HG03439 (cell line): ENCODE measurements at regions not wholly inside any gene's neighbourhood (a gene's known extent, or its start where the extent isn't known, plus 50 kb on each side); places are given as distances from the start of the nearest gene placed in this dataset.

Experiments used
- ATAC-seq: cut with Tn5 transposase; IDR thresholded peaks from one replicate; pipeline ENCODE4 v1.9.1; 2021; ENCODE audit warnings: mild to moderate bottlenecking, moderate library complexity; ENCODE audit not compliant: unreplicated experiment

DNA sequence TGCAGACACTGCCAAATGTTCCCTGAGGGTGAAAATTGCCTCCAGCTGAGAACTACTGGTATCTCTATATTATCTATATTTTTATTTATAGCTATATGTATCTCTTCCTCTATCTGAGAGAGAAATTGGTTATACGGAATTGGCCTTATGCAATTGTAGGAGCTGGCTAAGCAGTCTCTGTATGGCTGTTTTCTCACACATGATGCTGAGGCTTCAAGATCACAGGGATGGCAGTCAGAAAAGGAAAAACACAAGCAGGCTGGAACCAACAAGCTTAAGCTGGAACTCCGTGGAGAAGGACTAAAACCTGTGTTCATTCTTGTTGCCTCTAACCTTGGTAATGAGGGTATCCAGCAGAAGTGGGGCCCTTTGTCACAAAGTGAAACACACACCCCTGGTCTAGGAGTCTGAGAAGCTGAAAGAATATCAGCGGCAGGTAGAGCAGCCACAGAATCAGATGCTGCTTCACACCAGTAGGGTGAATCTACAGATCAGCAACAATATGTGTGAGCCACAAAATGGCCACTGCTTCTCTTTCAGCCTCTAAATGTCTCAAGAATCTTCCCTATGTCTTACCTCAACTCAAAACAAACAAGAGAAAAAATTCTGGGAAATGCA is 166.5 kb upstream of the PPP1R2C start:
- ATAC-seq = no peak

DNA sequence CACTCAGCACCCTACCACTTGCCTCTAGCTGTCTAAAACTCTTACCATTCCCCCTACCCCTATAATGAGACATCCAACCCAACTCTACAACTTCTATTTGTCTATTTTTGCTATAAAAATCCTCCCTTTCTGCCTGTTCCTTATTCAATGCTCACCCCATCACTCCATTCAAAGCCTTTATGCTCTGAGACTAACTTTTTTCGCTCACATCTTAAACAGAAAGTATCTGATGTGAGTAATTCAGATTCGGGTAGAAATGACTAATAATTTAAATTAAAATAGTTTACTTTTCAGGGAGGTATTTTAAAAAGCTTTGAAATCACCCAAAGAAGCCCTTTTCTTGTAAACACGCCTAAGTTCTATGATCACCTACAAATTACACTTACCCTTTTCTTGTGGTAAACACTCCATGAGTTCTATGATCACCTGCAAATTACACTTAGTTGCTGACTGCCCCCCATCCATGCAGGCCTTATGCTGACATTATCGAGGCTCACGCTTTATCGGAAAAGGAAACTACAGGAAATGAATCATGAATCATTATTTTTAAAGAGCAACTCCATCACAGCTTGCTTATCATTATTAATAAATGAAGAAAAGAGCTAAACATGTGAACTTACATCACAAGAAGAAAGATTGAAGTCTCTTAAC is 168.7 kb upstream of the PPP1R2C start:
- no peak for ATAC-seq

DNA sequence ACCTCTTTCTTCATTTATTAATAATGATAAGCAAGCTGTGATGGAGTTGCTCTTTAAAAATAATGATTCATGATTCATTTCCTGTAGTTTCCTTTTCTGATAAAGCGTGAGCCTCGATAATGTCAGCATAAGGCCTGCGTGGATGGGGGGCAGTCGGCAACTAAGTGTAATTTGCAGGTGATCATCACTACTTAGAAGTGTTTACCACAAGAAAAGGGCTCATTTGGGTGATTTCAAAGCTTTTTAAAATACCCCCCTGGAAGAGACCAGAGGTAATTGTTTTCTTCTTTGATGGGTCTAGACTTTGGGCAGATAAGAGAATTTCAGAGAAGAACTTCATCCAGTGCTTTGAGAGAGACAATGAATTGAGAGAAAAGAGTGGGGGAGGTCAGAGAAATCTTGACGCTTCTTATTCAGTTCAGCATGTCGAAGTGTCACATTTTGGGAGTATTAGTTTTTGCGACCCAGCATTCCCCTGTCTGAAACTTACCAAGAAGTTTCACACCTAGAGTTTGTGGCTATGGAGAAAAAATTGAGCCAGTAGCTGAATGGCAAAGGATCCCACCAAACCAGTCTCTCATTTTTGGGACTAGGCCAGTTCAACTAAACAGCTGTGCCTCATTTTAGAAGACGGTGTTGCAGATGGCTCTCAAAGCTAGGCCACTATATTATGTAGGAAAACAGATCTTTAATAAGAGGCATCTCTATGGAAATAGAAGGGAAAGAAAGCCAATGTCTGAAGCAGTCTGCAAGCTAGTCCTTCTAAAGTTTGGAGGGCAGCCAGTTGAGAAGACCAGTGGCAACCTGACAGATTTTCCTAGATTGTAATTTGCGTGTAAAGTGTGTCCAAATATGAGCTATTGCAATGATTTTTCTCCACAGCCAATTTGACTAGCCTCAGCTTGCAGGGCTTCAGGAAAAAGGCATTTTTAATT is 171.0 kb upstream of the PPP1R2C start:
- no peak for ATAC-seq

DNA sequence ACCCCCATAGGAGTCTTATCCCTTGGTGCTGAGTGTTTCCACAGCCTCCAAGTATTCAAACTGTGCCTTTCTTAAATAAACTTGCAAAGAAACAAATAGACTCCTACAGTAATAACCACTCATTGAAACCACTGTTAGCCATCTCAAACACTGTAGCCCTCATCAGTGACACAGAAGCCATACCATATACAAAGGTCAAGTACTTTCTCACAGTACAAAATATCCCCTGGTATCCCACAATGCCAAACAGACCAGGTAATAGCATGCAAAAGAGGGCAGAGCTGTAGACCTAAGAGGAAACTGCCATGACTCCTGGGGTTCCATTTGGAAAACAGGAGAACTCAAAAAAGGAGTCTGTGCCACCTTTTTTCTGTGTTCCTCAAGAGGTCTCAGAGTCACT is 173.8 kb upstream of the PPP1R2C start:
- no peak for ATAC-seq

DNA sequence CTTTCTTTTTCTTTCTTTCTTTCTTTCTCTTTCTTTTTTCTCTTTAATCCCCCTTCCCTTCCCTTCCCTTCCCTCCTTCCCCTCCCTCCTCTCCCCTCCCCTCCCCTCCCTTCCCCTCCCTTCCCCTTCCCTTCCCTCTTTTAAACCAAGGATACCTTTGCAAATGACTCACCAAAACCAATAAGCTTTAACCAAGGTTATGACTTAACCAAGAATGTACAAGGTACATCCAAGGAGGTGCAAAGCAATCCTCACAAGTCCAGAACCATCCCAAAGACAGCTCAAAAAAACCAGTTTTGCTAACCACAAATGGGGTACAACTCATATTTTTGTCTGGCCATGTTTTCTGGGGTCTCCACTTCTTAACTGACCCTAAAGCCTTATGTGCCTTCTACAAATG is 174.7 kb upstream of the PPP1R2C start:
- ATAC-seq = no peak

DNA sequence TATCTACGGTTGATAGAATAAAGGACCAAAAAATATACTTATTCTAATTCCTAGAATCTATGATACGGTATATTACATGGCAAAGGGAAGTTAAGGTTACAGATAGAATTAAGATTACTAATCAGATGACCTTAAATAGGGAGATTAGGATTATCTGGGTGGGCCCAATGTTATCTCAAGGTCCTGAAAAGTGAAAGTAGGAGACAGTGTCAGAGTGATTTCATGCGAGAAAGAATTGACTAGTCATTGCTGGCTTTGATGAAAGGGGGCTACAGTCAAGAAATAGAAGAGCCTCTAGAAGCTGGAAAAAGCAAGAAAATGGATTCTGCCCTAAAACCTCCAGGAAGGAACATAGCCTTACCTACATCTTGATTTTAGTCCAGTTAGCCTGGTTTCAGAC is 176.9 kb upstream of the PPP1R2C start:
- no peak for ATAC-seq

DNA sequence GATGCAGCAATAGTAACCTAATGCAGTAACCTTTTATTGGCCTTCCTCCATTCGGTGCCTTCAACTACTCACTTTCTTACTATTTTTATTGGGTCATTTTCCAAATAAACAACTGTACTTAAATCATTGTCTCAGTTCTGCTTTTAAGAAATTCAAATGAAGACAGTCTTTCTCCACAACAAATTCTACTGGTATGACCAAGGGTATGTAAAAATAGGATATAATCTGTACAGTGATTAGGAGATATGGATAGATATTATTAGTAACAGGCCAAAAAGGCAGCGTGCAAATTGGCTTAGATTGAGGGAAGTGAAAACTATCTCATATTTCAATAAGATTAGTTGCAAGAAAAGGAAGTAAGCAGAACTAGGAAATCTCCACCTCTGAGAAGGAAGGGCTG is 177.4 kb upstream of the PPP1R2C start:
- ATAC-seq = peak; percentile 84

DNA sequence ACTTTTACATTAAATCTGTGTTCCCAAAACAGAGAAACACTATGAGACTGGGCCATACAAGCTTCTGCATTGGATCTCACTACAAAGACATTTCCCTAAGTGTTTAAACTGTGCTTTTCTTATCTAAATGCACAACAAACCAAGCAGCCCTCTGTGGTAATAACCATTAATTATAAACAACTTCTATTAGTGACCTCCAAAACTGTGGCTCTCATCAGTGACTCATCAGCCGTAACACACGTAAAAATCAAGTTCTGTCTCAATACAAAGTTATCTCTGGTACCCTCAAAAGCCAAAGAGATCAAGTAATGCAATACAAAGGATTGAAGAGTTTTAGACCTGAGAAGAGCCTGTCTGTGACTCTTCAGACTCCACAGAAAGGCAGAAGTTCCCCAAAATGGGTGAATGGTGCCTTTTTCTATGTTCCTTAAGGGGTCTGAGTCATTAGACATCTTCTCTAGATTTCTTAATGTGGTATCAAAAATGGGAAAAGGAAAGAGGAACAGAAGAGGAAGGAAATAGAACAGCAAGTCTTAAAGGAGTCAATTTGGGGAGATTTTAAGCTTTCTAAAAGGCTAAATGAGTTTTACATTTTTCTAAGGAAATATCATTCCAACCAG is 189.8 kb upstream of the PPP1R2C start:
- ATAC-seq = no peak

DNA sequence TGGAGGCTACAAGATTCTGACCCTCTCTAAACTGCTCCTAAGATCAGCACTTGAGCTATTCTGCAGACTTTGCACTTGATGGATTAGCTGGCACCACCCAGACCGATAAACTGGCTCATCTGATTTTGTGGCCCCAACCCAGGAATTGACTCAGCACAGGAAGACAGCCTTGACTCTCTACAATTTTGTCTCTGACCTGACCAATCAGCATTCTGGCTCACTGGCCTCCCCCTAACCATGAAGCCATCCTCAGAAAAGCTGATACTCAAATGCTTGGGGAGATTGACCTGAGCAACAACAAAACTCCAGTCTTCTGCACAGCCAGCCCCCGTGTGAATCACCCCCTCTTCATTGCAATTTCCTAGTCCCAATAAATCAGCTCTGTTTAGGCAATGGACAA is 195.4 kb upstream of the PPP1R2C start:
- ATAC-seq = no peak

DNA sequence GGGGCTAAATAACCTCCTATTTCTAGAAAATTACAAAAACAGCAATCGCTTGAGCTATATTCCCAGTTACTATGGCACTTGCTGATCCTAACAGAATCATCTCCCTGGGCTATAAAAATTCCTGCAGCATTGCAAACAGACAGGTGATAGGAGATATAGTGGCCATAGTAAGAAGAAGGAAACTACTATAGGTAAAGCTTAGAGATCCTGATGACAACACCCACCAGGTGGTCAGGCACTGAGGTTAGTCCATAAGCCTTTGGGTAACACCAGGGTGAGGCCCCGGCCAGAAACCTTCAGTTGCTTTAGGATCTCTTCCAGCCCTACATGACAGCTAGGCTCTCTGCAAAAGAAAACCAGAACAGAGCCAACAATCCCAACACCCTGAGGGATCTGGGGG is 197.9 kb upstream of the PPP1R2C start:
- ATAC-seq = no peak

DNA sequence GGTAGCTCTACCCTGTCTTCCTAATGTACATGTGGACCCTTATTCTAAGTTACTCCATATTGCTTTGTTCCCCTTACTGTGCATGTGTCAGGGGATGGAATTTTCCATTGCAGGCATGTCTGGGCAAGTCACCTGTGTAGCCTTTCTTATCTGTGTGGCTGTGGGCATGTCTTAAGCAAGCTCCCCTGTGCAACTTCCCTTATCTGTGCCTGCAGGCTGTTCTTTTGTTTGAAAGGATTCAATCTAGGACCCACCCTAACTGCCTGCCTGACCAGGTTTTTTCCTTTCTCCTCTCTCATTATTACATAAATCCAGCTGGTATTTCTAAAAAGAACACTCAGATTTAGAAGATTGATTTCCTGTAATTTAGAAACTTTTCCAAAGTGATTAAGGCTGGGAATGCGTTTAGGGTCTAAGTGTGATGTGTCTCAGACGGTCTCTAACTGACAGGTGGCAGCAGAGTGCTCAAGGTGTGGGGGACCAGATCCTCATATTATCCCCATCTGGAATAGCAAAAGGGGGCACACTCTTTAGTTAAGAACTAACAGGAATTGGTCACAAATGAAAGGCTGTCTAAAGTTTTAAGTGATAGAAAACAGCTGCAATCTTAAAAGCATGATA is 198.9 kb upstream of the PPP1R2C start:
- no peak for ATAC-seq

DNA sequence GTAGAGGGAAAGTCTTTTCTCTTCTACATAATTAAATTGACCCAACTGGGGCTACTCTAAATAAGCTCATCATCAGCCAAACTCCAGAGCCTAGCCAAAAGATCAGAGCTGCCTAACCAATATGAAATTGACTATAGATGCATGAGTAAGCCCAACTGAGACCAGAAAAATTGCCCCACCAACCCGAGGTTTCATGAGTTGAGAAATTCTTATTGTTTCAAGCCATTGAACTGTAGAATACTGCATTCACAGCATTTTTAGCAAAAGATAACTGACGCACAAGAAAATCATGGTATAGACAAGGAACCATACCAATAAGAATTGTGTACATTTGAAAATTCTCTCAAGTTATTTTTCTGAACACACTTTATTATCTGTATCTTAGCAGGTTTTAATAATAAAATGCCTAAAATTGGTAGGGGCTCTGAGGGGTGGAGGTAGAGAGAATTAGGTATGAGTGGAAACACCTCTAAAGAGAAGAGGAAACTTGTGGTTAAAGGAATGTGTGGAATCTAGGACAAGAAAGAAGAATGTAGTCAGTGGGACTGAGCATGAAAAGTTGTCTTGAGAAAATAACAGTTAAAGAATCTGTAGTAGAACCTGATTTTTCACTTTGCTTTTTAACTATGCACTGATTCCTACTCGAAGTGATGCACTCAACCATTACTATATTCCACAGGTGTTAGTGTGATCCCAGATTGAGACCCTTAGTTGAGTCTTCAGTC is 200.9 kb upstream of the PPP1R2C start:
- no peak for ATAC-seq

DNA sequence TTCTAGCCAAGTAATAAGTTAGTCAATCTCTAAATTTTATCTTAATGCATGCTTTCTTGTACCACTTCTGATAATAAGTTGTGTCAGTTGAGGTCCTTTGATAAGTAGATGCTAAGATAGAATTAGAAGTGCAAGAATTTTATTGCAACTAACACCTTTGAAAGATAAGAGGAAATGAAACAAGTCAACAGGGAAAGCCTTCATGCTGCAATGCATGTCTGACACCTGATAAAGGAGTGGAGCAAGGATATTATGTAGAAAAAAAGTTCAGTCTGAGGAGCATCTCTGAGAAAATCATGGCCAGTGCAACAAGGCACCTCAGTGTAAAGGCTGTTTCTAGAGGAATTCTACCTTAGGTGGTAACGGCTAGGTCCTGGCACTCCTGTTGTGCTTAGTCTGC is 210.7 kb upstream of the PPP1R2C start:
- ATAC-seq = no peak

DNA sequence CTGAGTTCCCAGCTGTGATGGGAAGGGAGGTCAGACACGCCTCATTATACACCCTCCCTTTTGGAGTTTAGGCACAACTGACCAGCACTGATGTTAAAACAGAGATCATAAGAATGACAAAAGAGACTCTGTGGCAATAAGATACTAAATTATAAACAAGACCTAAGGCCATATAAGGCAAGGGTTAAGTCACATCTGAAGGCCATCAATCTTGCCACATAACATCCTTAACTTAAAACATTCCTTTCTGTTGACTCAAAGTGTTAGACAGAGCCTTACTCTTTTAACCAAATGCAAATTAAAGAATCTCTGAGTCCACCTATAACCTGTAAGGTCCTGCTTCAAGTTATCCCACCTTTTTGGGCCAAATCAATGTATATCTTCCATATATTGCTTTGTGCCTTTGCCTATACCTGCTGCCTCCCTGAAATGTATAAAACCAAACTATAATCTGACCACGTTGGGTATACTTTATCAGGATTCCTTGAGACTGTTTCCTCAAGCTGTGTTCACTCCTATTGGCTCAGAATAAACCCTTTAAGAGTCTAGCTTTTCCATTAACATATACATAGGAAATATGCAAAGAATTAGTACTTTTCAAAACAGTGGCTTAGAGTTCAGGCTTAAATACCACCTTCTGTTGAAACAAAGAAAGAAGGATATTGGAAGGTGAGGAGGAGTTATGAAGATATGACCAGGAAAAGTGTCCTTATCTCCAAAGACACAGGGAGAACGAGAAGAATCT is 214.4 kb upstream of the PPP1R2C start:
- ATAC-seq = no peak

DNA sequence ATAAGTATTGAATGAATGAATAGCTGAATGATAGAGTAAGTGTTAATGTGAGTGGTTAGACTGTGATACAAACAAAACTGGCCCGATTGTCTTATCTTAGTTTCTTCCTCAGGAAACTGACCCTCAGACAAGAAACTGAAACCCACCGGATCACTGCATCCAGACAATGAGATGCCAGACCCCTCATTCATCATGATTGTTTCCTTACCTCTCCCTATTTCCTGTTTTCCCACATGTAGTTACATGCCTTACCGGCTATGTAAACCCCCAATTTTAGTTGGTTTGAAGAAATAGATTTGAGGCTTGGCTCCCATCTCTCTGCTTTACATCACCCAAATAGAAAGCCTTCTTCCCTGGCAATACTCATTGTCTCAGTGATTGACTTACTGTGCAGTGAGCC is 218.9 kb upstream of the PPP1R2C start:
- ATAC-seq = no peak

DNA sequence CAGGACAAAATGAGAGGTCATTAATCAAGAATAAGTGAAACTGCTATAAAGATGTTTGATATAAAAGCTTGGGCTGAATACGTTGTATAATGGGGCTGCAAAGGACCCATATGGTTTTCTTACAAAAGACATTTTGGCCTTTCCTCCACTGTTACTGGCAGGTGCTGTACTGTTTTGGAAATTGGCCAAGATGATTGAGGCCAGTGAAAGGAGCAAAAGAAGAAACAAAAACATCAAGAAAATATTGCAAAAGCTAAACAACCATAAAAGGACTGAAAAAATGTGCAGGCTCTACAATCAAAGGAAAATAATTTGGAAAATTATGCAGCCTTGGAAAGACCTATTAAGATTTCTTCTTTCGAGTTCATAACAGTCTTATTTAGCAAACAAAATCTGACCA is 222.2 kb upstream of the PPP1R2C start:
- ATAC-seq = no peak

DNA sequence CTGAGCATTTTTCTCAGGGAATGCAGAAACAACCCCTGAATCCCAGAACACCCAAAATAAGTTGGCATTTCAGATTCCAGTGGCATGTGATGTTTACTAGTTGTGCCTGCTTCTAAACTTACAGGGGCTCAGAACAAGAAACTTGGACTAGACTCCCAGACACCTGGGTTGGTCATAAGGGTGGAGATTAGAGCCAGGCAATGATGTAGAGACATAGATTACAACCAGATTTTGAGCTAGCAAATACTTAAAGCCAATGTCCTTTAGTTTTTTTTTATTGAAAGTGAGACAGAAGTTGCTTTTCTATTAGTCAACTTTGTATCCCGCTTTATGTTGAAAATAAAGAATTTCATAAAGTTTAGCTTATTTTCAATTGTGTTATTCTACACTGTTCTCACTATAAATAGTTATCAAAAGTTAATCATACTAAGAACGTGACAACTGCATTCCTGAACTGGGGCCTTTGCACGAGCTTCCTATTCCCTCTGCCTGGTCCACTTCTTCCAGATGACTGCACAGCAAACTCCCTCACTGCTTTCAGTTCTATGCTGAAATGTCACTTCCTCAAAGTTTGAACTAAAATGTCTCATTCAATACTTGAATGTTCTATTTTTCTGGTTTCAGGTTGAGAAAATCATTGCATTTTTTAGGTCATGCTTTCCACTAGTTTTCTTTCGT is 224.7 kb upstream of the PPP1R2C start:
- peak; percentile 73 for ATAC-seq

DNA sequence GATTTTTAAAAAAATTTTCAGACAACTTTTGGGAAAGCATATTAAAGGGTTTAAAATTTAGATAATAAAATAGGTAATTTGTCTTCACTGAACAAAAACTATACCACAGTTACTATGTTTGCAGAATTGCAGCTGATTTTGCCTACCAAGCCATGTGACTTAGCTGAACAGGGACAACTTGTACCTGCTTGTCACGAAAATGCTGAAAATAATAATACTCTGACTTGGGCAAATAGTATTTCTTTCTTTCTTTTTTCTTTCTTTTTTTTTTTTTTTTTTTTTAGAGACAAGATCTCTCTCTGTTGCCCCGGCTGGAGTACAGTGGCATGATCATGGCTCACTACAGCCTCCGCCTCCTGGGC is 225.2 kb upstream of the PPP1R2C start:
- ATAC-seq = no peak

DNA sequence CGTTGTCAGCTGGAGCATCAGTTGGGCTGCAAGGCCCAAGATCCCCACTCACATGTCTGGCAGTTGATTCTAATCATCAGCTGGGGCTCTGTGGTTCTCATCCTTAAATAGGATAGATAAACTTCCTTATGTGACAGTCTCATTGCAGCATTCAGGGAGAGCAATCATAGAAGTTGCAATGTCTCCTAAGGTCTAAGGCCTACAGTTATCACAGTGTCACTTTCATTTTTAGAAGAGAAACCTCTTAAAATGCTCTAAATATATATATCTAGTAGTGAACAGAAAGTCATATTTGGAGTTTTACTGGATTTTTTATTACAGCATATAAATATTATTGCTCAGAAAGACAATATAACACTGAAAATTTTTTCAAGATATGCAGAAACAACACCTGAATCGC is 226.0 kb upstream of the PPP1R2C start:
- no peak for ATAC-seq
